ENCODE measurements at regions not wholly inside any gene's neighbourhood (a gene's known extent, or its start where the extent isn't known, plus 50 kb on each side); places are given as distances from the start of the nearest gene placed in this dataset.

DNA sequence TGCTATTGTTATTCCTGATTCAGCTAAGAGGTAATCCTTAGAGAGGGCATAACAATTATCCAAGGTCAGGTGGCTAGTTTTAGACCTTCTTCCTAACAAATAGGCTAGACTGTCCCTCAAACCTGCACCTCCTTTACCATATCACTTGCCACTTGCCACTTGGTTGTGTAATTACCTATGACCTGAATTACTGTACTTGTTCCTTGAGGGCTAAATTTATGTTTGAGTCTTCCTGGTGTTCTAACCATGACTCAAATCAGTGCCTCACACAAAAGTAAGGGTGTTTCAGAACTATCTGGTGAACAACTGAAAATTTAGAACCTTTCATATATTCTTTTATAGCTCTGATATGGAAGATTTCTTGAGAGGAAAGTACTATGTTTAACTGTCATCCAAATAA, 365.8 kb upstream of the SEMA6D start:
- TF ChIP-seq SIN3A (IDR thresholded peaks at IDR 0.05; ENCODE audit: borderline replicate concordance, insufficient read depth, low read length) (no peak), POLR2AphosphoS5 (IDR thresholded peaks at IDR 0.05; ENCODE audit: low read depth, low read length) (no peak), TAF1 (IDR thresholded peaks at IDR 0.05; ENCODE audit: borderline replicate concordance, insufficient read depth, low read length) (no peak), FOXP2 (optimal IDR thresholded peaks at IDR 0.05; ENCODE audit: borderline replicate concordance, extremely low read depth, extremely low read length, insufficient read depth) (no peak)
- TF ChIP-seq, protein P1, sequence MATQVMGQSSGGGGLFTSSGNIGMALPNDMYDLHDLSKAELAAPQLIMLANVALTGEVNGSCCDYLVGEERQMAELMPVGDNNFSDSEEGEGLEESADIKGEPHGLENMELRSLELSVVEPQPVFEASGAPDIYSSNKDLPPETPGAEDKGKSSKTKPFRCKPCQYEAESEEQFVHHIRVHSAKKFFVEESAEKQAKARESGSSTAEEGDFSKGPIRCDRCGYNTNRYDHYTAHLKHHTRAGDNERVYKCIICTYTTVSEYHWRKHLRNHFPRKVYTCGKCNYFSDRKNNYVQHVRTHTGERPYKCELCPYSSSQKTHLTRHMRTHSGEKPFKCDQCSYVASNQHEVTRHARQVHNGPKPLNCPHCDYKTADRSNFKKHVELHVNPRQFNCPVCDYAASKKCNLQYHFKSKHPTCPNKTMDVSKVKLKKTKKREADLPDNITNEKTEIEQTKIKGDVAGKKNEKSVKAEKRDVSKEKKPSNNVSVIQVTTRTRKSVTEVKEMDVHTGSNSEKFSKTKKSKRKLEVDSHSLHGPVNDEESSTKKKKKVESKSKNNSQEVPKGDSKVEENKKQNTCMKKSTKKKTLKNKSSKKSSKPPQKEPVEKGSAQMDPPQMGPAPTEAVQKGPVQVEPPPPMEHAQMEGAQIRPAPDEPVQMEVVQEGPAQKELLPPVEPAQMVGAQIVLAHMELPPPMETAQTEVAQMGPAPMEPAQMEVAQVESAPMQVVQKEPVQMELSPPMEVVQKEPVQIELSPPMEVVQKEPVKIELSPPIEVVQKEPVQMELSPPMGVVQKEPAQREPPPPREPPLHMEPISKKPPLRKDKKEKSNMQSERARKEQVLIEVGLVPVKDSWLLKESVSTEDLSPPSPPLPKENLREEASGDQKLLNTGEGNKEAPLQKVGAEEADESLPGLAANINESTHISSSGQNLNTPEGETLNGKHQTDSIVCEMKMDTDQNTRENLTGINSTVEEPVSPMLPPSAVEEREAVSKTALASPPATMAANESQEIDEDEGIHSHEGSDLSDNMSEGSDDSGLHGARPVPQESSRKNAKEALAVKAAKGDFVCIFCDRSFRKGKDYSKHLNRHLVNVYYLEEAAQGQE (IDR thresholded peaks at IDR 0.05; ENCODE audit: insufficient read depth in 1 of 2, low read depth in 2 of 2, low read length in 2 of 2): no peak

DNA sequence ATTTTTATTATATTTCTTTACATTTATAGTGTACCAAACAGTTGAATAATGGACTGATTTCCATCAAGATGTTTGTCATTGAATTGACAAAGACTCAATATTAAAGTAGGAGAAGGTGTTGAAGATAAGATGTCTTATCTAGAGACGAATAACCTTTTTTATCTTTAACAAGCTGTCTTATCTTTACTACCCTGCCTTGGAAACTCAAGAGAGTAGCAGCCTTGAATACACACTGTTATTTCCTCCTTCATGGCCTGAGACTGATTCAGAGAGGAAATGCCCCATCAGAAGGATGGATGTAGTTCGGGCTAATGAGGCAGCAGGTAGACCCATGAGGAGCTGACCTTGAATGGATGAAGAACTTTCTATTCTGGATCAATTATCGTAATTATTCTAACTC, 365.1 kb upstream of the SEMA6D start:
- no peak for TF ChIP-seq POLR2AphosphoS5 (IDR thresholded peaks at IDR 0.05; ENCODE audit: low read depth, low read length)
- TF ChIP-seq, protein P1 (IDR thresholded peaks at IDR 0.05; ENCODE audit: insufficient read depth in 1 of 2, low read depth in 2 of 2, low read length in 2 of 2): no peak
- TF ChIP-seq TAF1 (IDR thresholded peaks at IDR 0.05; ENCODE audit: borderline replicate concordance, insufficient read depth, low read length): no peak
- TF ChIP-seq SIN3A (IDR thresholded peaks at IDR 0.05; ENCODE audit: borderline replicate concordance, insufficient read depth, low read length): no peak
- TF ChIP-seq FOXP2 (optimal IDR thresholded peaks at IDR 0.05; ENCODE audit: borderline replicate concordance, extremely low read depth, extremely low read length, insufficient read depth): no peak

DNA sequence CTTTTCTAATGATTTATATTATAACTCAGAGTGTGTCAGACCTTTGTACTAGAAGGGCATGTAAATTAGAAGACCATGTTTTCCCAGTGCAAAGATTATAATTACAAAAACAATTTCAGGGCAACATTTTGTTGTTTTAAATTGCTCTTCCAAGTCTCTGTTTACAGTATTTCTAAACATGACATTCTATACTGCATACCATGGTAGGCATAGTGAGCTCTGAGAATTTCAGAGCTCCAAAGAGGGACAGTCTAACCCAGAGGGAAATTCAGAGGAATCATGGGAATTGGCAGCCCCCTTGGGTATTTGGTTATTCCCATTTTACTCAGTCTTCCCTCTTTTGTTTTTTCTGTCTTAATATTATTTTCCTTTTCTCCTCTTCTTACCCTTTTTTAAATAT, 361.5 kb upstream of the SEMA6D start:
- TF ChIP-seq, protein P1 (IDR thresholded peaks at IDR 0.05; ENCODE audit: insufficient read depth in 1 of 2, low read depth in 2 of 2, low read length in 2 of 2): no peak
- no peak for TF ChIP-seq POLR2AphosphoS5 (IDR thresholded peaks at IDR 0.05; ENCODE audit: low read depth, low read length)
- TF ChIP-seq SIN3A (IDR thresholded peaks at IDR 0.05; ENCODE audit: borderline replicate concordance, insufficient read depth, low read length): no peak
- TF ChIP-seq TAF1 (IDR thresholded peaks at IDR 0.05; ENCODE audit: borderline replicate concordance, insufficient read depth, low read length): no peak
- TF ChIP-seq FOXP2 (optimal IDR thresholded peaks at IDR 0.05; ENCODE audit: borderline replicate concordance, extremely low read depth, extremely low read length, insufficient read depth): no peak

DNA sequence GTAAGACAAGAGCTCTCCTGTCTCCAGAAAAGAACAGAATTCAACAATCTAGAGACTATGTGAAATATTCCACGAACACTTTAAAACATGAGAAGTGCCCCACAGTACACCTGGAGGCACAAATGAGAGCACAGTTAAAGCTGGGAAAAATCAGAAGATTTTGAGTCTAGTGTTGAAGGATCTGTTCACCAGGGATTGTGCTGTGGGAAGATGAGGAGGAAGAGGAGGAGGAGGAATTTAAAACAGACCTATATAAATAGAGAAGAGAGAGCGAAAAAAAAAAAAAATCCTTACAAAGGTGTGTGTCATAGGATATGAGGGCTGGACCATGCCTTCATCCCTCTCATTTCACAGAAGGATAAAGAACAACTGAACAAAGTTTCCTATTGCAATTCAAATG, 361.0 kb upstream of the SEMA6D start:
- TF ChIP-seq, protein P1 (IDR thresholded peaks at IDR 0.05; ENCODE audit: insufficient read depth in 1 of 2, low read depth in 2 of 2, low read length in 2 of 2): no peak
- no peak for TF ChIP-seq POLR2AphosphoS5 (IDR thresholded peaks at IDR 0.05; ENCODE audit: low read depth, low read length)
- TF ChIP-seq FOXP2 (optimal IDR thresholded peaks at IDR 0.05; ENCODE audit: borderline replicate concordance, extremely low read depth, extremely low read length, insufficient read depth): no peak
- TF ChIP-seq SIN3A (IDR thresholded peaks at IDR 0.05; ENCODE audit: borderline replicate concordance, insufficient read depth, low read length): no peak
- TF ChIP-seq TAF1 (IDR thresholded peaks at IDR 0.05; ENCODE audit: borderline replicate concordance, insufficient read depth, low read length): no peak

DNA sequence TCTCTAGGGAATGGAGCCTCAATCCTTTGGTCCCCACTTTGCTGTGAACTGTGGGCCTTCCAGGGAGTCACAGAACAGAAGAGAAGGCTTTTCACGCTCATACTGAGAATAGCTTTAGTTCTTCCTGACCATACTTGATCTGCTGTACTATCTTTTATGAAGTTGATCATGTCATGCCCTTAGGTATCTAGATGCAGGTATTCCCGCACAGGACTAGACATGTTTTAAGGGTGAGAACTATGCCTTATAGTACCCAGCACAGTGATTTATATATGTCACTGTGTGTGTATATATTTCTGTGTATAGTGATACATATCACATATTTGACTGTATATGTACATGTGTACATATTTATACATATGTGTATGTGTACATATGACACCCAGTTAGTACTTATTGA, 358.4 kb upstream of the SEMA6D start:
- no peak for TF ChIP-seq TAF1 (IDR thresholded peaks at IDR 0.05; ENCODE audit: borderline replicate concordance, insufficient read depth, low read length)
- TF ChIP-seq FOXP2 (optimal IDR thresholded peaks at IDR 0.05; ENCODE audit: borderline replicate concordance, extremely low read depth, extremely low read length, insufficient read depth): no peak
- no peak for TF ChIP-seq POLR2AphosphoS5 (IDR thresholded peaks at IDR 0.05; ENCODE audit: low read depth, low read length)
- TF ChIP-seq SIN3A (IDR thresholded peaks at IDR 0.05; ENCODE audit: borderline replicate concordance, insufficient read depth, low read length): no peak
- TF ChIP-seq, protein P1 (IDR thresholded peaks at IDR 0.05; ENCODE audit: insufficient read depth in 1 of 2, low read depth in 2 of 2, low read length in 2 of 2): no peak
